Activated T-cell treated with anti-CD3 and anti-CD28 coated beads for 4 hours (primary cell): ENCODE measurements at regions not wholly inside any gene's neighbourhood (a gene's known extent, or its start where the extent isn't known, plus 50 kb on each side); places are given as distances from the start of the nearest gene placed in this dataset.
"Not testable (repeated sequence)": the region's sequence is repeated elsewhere in the genome, so short reads cannot be mapped to it uniquely, and the experiment has no call there.

Experiments
- DNase-seq: peaks from one replicate; pipeline ENCODE4 v3.0.0-alpha.2; 2020

- DNase-seq = no peak
Observed at GRCh38 chr6:133130863-133131262, 110.3 kb upstream of the EYA4 start.

- DNase-seq = no peak
Observed at GRCh38 chr6:133131621-133132465, 109.3 kb upstream of the EYA4 start.

GRCh38 chr6:133132466-133132971 lies 108.6 kb upstream of the EYA4 start:
- DNase-seq = no peak

- DNase-seq = no peak
Observed at GRCh38 chr6:133136177-133136880, 104.8 kb upstream of the EYA4 start.

GRCh38 chr6:133147470-133148184 lies 93.5 kb upstream of the EYA4 start:
- not testable (repeated sequence) for DNase-seq

- no peak for DNase-seq
Observed at GRCh38 chr6:133156689-133157088, 84.5 kb upstream of the EYA4 start.

GRCh38 chr6:133157995-133158394 lies 83.2 kb upstream of the EYA4 start:
- DNase-seq = no peak

- no peak for DNase-seq
Observed at GRCh38 chr6:133159255-133159795, 81.8 kb upstream of the EYA4 start.

GRCh38 chr6:133160536-133160935 lies 80.6 kb upstream of the EYA4 start:
- no peak for DNase-seq

- DNase-seq = no peak
Observed at GRCh38 chr6:133165235-133165634, 75.9 kb upstream of the EYA4 start.

- no peak for DNase-seq
Observed at GRCh38 chr6:133166766-133167165, 74.4 kb upstream of the EYA4 start.

- no peak for DNase-seq
Observed at GRCh38 chr6:133169901-133170300, 71.3 kb upstream of the EYA4 start.

- no peak for DNase-seq
Observed at GRCh38 chr6:133170602-133171001, 70.6 kb upstream of the EYA4 start.

- no peak for DNase-seq
Observed at GRCh38 chr6:133171989-133172604, 69.1 kb upstream of the EYA4 start.

- DNase-seq = no peak
Observed at GRCh38 chr6:133173276-133173675, 67.9 kb upstream of the EYA4 start.

- DNase-seq = no peak
Observed at GRCh38 chr6:133179481-133179880, 61.7 kb upstream of the EYA4 start.

- no peak for DNase-seq
Observed at GRCh38 chr6:133183691-133184090, 57.5 kb upstream of the EYA4 start.

- no peak for DNase-seq
Observed at GRCh38 chr6:133184798-133185372, 56.3 kb upstream of the EYA4 start.

GRCh38 chr6:133185731-133186130 lies 55.4 kb upstream of the EYA4 start:
- no peak for DNase-seq

GRCh38 chr6:133187114-133187513 lies 54.0 kb upstream of the EYA4 start:
- DNase-seq = no peak

GRCh38 chr6:133187657-133188453 lies 53.3 kb upstream of the EYA4 start:
- no peak for DNase-seq
